IMR-90 (cell line): ENCODE measurements at regions not wholly inside any gene's neighbourhood (a gene's known extent, or its start where the extent isn't known, plus 50 kb on each side); places are given as distances from the start of the nearest gene placed in this dataset.

Experiments
- CEBPB ChIP-seq: IDR thresholded peaks from 2 replicates; pipeline ENCODE4 v1.6.1; 2012; ENCODE audit warnings: low read depth, low read length, improper control_type of control experiment
- CHD1 ChIP-seq: IDR thresholded peaks from 2 replicates; pipeline ENCODE4 v1.6.1; 2012; ENCODE audit warnings: low read depth, low read length, improper control_type of control experiment
- MAFK ChIP-seq: IDR thresholded peaks from 2 replicates; pipeline ENCODE4 v1.6.1; 2012; ENCODE audit warnings: low read depth, low read length, improper control_type of control experiment
- POLR2A ChIP-seq: IDR thresholded peaks from 2 replicates; pipeline ENCODE4 v1.6.1; 2012; ENCODE audit warnings: mild to moderate bottlenecking, low read depth, low read length
- RCOR1 ChIP-seq: IDR thresholded peaks from 2 replicates; pipeline ENCODE4 v1.6.1; 2012; ENCODE audit warnings: mild to moderate bottlenecking, low read length, improper control_type of control experiment; ENCODE audit not compliant: insufficient replicate concordance
- RFX5 ChIP-seq: IDR thresholded peaks from 2 replicates; pipeline ENCODE4 v1.8.0; 2012; ENCODE audit warnings: low read depth, mild to moderate bottlenecking, low read length, moderate library complexity
- TF ChIP-seq, protein P1 (sequence below): conservative IDR thresholded peaks from 2 replicates; pipeline ENCODE4 v1.5.1; 2012; ENCODE audit warnings: mild to moderate bottlenecking, low read depth, low read length, improper control_type of control experiment
- TF ChIP-seq, protein P2 (sequence below): fragments of 150-350 bp; IDR thresholded peaks from 2 replicates; pipeline ENCODE4 v1.6.1; 2017; ENCODE audit warnings: mild to moderate bottlenecking, antibody characterized with exemption, low read length, low read depth

DNA sequence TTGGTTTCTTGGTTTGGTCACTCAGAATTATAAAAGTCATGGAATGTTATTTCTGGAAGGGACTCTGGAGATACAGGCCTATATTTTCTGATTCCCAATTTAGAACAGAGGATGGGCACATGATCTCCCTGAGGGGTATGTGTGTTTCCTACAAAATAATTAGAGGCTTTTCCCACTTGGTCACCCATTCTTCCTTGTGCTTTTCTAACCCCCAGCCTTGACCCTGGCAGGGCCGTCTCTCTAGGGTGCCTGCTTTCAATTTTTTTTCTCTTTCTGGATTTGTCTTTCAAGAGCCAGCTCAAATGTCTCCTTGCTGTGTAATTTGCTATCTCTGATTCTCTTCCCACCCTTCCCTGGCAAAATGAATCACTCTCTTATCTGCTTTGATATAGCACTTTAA lies 131.9 kb downstream of the HLX start:
- TF ChIP-seq POLR2A (no peak), CHD1 (no peak), RFX5 (no peak), MAFK (no peak), CEBPB (no peak), RCOR1 (no peak)
- TF ChIP-seq, protein P1, sequence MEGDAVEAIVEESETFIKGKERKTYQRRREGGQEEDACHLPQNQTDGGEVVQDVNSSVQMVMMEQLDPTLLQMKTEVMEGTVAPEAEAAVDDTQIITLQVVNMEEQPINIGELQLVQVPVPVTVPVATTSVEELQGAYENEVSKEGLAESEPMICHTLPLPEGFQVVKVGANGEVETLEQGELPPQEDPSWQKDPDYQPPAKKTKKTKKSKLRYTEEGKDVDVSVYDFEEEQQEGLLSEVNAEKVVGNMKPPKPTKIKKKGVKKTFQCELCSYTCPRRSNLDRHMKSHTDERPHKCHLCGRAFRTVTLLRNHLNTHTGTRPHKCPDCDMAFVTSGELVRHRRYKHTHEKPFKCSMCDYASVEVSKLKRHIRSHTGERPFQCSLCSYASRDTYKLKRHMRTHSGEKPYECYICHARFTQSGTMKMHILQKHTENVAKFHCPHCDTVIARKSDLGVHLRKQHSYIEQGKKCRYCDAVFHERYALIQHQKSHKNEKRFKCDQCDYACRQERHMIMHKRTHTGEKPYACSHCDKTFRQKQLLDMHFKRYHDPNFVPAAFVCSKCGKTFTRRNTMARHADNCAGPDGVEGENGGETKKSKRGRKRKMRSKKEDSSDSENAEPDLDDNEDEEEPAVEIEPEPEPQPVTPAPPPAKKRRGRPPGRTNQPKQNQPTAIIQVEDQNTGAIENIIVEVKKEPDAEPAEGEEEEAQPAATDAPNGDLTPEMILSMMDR, result no peak
- TF ChIP-seq, protein P2, sequence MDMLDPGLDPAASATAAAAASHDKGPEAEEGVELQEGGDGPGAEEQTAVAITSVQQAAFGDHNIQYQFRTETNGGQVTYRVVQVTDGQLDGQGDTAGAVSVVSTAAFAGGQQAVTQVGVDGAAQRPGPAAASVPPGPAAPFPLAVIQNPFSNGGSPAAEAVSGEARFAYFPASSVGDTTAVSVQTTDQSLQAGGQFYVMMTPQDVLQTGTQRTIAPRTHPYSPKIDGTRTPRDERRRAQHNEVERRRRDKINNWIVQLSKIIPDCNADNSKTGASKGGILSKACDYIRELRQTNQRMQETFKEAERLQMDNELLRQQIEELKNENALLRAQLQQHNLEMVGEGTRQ, result no peak
